Mesendoderm (in vitro differentiated cells): ENCODE measurements at regions not wholly inside any gene's neighbourhood (a gene's known extent, or its start where the extent isn't known, plus 50 kb on each side); places are given as distances from the start of the nearest gene placed in this dataset.

ENCODE experiments used
- DNase-seq: peaks from one replicate; pipeline ENCODE4 v3.0.0; 2013
- H2AK5ac ChIP-seq: 2 replicates; pipeline ENCODE4 v1.6.1; 2013; ENCODE audit warnings: low read length, inconsistent platforms
- H2BK120ac ChIP-seq: 2 replicates; pipeline ENCODE4 v1.6.1; 2013; ENCODE audit warnings: low read depth, mild to moderate bottlenecking, low read length, moderate library complexity, mixed read lengths
- H2BK15ac ChIP-seq: replicated peaks from 2 replicates; pipeline ENCODE4 v1.6.1; 2013; ENCODE audit warnings: low read depth, mild to moderate bottlenecking, moderate library complexity
- H2BK5ac ChIP-seq: 2 replicates; pipeline ENCODE4 v1.6.1; 2013; ENCODE audit warnings: low read length, inconsistent platforms
- H3K18ac ChIP-seq: 2 replicates; pipeline ENCODE4 v1.6.1; 2013; ENCODE audit warnings: mild to moderate bottlenecking, low read length, mixed read lengths
- H3K23ac ChIP-seq: one replicate; pipeline ENCODE4 v1.6.1; 2013; ENCODE audit warnings: low read length
- H3K27ac ChIP-seq: 2 replicates; pipeline ENCODE4 v1.5.1; 2013; ENCODE audit warnings: low read depth, mild to moderate bottlenecking, inconsistent platforms, low read length, moderate library complexity
- H3K27me3 ChIP-seq: 2 replicates; pipeline ENCODE4 v1.6.1; 2013; ENCODE audit warnings: low read length, control low read depth, mild to moderate bottlenecking, inconsistent platforms; ENCODE audit not compliant: insufficient read depth, poor library complexity
- H3K36me3 ChIP-seq: 2 replicates; pipeline ENCODE4 v1.6.1; 2013; ENCODE audit warnings: low read length, inconsistent platforms; ENCODE audit not compliant: control insufficient read depth, insufficient read depth
- H3K4ac ChIP-seq: one replicate; pipeline ENCODE4 v1.6.1; 2013; ENCODE audit warnings: low read depth, mild to moderate bottlenecking, low read length, moderate library complexity
- H3K4me1 ChIP-seq: 2 replicates; pipeline ENCODE4 v1.6.1; 2013; ENCODE audit warnings: low read depth, low read length, inconsistent platforms; ENCODE audit not compliant: control insufficient read depth
- H3K4me2 ChIP-seq: 2 replicates; pipeline ENCODE4 v1.6.1; 2013; ENCODE audit warnings: low read length
- H3K4me3 ChIP-seq: 2 replicates; pipeline ENCODE4 v1.5.1; 2013; ENCODE audit warnings: mild to moderate bottlenecking, low read length
- H3K56ac ChIP-seq: one replicate; pipeline ENCODE4 v1.6.1; 2013; ENCODE audit warnings: low read length
- H3K79me1 ChIP-seq: 2 replicates; pipeline ENCODE4 v1.6.1; 2013; ENCODE audit warnings: low read length, inconsistent platforms
- H3K79me2 ChIP-seq: 2 replicates; pipeline ENCODE4 v1.6.1; 2013; ENCODE audit warnings: mild to moderate bottlenecking, low read length; ENCODE audit not compliant: control insufficient read depth, insufficient read depth
- H3K9ac ChIP-seq: 2 replicates; pipeline ENCODE4 v1.6.1; 2013; ENCODE audit warnings: low read length, inconsistent platforms
- H4K5ac ChIP-seq: one replicate; pipeline ENCODE4 v1.6.1; 2013; ENCODE audit warnings: low read length
- H4K8ac ChIP-seq: one replicate; pipeline ENCODE4 v1.6.1; 2013; ENCODE audit warnings: low read depth, mild to moderate bottlenecking, control low read depth, low read length, moderate library complexity
- WGBS: extraction: QIAGEN DNeasy Blood & Tissue Kit; methylation state at CpG from one replicate; pipeline ENCODE4 v1.1.7; 2013; ENCODE audit warnings: low lambda C conversion rate, missing lambda C conversion rate; ENCODE audit not compliant: insufficient coverage; ENCODE audit errors: extremely low coverage; 5-methylcytosine and 5-hydroxymethylcytosine counted together

DNA sequence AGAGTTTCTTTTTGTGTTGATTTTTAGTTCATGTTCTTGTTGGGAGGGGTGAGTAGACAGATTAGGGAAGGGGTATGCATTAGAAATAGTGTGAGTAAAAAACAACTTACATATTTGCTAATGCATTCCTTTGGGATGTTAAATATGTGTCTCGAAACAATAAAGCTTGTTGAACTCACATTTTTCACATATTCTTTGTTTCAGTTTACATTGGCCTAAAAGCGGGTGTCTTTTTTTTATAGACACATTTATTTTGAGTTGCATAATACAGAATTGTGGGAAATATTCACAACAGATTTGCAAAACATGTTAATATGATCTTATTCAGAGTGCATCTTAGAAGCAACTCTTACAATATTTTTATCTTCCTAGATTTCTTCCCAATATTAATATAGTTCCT, 337.5 kb upstream of the CNTNAP2 start:
- no peak overlapping the region for H3K23ac ChIP-seq
- no peak for DNase-seq
- no peak overlapping the region for H3K4me3 ChIP-seq
- H3K4me1 ChIP-seq = no peaks in the 10 kb centered on the region
- H3K9ac ChIP-seq = no peak overlapping the region
- no CpG with 5 or more reads among the region's 2 CpGs for WGBS
- no peaks in the 10 kb centered on the region for H3K27me3 ChIP-seq
- H3K4ac ChIP-seq = no peak overlapping the region
- no peak overlapping the region for H3K56ac ChIP-seq
- no peaks in the 10 kb centered on the region for H3K36me3 ChIP-seq
- no peak overlapping the region for H3K27ac ChIP-seq
- no peak overlapping the region for H2AK5ac ChIP-seq
- H4K5ac ChIP-seq = no peak overlapping the region
- H2BK120ac ChIP-seq = no peak overlapping the region
- H2BK5ac ChIP-seq = no peak overlapping the region
- no peak overlapping the region for H3K4me2 ChIP-seq
- no peaks in the 10 kb centered on the region for H3K79me2 ChIP-seq
- no peak overlapping the region for H2BK15ac ChIP-seq
- H4K8ac ChIP-seq = no peak overlapping the region
- H3K79me1 ChIP-seq = no peaks in the 10 kb centered on the region
- no peak overlapping the region for H3K18ac ChIP-seq

- no CpG with 5 or more reads among the region's 2 CpGs for WGBS
Measured at GRCh38 chr7:145774777-145775176, 341.8 kb upstream of the CNTNAP2 start.

GRCh38 chr7:145753004-145753403, 363.6 kb upstream of the CNTNAP2 start:
- Histone ChIP-seq H2AK5ac (no peak overlapping the region), H2BK15ac (no peak overlapping the region), H3K79me1 (no peaks in the 10 kb centered on the region), H3K36me3 (no peaks in the 10 kb centered on the region), H3K23ac (no peak overlapping the region), H2BK5ac (no peak overlapping the region), H3K79me2 (no peaks in the 10 kb centered on the region), H3K4me2 (no peak overlapping the region), H3K18ac (no peak overlapping the region), H4K5ac (no peak overlapping the region), H3K9ac (no peak overlapping the region), H3K4me3 (no peak overlapping the region), H3K27ac (no peak overlapping the region), H3K4ac (no peak overlapping the region), H3K4me1 (no peaks in the 10 kb centered on the region), H4K8ac (no peak overlapping the region), H3K56ac (no peak overlapping the region), H3K27me3 (no peaks in the 10 kb centered on the region), H2BK120ac (no peak overlapping the region)
- no CpG with 5 or more reads among the region's 11 CpGs for WGBS
- no peak for DNase-seq

More at GRCh38 chr7:145774777-145775176, 341.8 kb upstream of the CNTNAP2 start:
- Histone ChIP-seq H3K36me3 (no peaks in the 10 kb centered on the region), H2BK15ac (no peak overlapping the region), H3K4me1 (no peaks in the 10 kb centered on the region), H3K9ac (no peak overlapping the region), H3K4ac (no peak overlapping the region), H3K27me3 (no peaks in the 10 kb centered on the region), H4K5ac (no peak overlapping the region), H3K18ac (no peak overlapping the region), H3K4me3 (no peak overlapping the region), H2AK5ac (no peak overlapping the region), H3K79me1 (no peaks in the 10 kb centered on the region), H3K56ac (no peak overlapping the region), H3K79me2 (no peaks in the 10 kb centered on the region), H3K27ac (no peak overlapping the region), H3K4me2 (no peak overlapping the region), H4K8ac (no peak overlapping the region), H3K23ac (no peak overlapping the region), H2BK5ac (no peak overlapping the region), H2BK120ac (no peak overlapping the region)
- no peak for DNase-seq

DNA sequence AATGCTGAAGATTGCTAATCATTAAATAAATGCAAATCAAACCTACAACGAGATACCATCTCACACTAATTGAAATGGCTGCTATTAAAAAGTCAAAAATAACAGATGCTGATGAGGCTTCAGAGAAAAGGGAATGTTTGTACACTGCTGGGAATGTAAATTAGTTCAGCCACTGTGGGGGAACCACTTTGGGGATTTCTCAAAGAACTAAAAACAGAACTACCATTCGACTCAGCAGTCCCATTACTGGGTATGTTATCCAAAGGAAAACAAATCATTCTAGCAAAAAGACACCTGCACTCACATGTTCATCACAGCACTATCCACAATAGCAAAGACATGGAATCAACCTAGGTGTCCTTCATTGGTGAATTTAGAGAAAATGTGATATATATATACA, 379.0 kb upstream of the CNTNAP2 start:
- Histone ChIP-seq H3K79me1 (no peaks in the 10 kb centered on the region), H3K27ac (no peak overlapping the region), H3K9ac (no peak overlapping the region), H3K56ac (no peak overlapping the region), H3K4me2 (no peak overlapping the region), H3K18ac (no peak overlapping the region), H3K36me3 (no peaks in the 10 kb centered on the region), H3K27me3 (no peaks in the 10 kb centered on the region), H3K79me2 (no peaks in the 10 kb centered on the region), H3K4me3 (no peak overlapping the region), H3K4me1 (no peaks in the 10 kb centered on the region), H4K5ac (no peak overlapping the region), H2BK120ac (no peak overlapping the region), H2BK5ac (no peak overlapping the region), H3K4ac (no peak overlapping the region), H2BK15ac (no peak overlapping the region), H3K23ac (no peak overlapping the region), H4K8ac (no peak overlapping the region), H2AK5ac (no peak overlapping the region)
- WGBS = no CpG with 5 or more reads among the region's 2 CpGs
- no peak for DNase-seq

GRCh38 chr7:145735061-145735460, 381.5 kb upstream of the CNTNAP2 start:
- no peak overlapping the region for H3K4ac ChIP-seq
- no peak overlapping the region for H2BK15ac ChIP-seq
- H3K4me3 ChIP-seq = no peak overlapping the region
- no peaks in the 10 kb centered on the region for H3K79me2 ChIP-seq
- WGBS = no CpG with 5 or more reads among the region's 3 CpGs
- H2AK5ac ChIP-seq = no peak overlapping the region
- no peak for DNase-seq
- H2BK120ac ChIP-seq = no peak overlapping the region
- no peaks in the 10 kb centered on the region for H3K36me3 ChIP-seq
- no peak overlapping the region for H3K4me2 ChIP-seq
- H3K18ac ChIP-seq = no peak overlapping the region
- H3K27ac ChIP-seq = no peak overlapping the region
- peaks cover 2% of the 10 kb centered on the region for H3K4me1 ChIP-seq
- H3K56ac ChIP-seq = no peak overlapping the region
- no peak overlapping the region for H4K5ac ChIP-seq
- no peak overlapping the region for H3K23ac ChIP-seq
- no peaks in the 10 kb centered on the region for H3K79me1 ChIP-seq
- H3K9ac ChIP-seq = no peak overlapping the region
- no peak overlapping the region for H2BK5ac ChIP-seq
- H3K27me3 ChIP-seq = no peaks in the 10 kb centered on the region
- no peak overlapping the region for H4K8ac ChIP-seq

DNA sequence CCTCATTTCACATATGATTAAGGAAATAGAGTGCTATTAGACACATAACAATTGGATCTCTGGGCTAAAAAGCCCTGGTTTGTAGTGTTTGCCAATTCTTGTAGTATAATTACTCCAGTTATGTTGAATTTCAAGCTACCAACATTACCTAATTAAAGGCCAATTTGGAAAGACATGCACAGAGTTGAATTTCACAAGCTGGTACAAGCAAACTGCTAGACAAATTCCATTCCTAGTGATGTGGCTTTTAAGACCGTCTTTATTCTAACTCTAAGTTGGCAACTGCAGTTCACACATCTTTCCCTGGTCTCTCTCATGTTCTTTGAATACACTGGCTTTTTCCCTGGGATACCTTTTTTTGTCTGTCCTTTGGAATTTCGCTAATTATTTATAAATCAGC, 384.1 kb upstream of the CNTNAP2 start:
- no peak overlapping the region for H3K56ac ChIP-seq
- peak; percentile 76 for DNase-seq
- H3K79me2 ChIP-seq = no peaks in the 10 kb centered on the region
- H3K4ac ChIP-seq = no peak overlapping the region
- no peaks in the 10 kb centered on the region for H3K27me3 ChIP-seq
- peaks cover 2% of the 10 kb centered on the region for H3K4me1 ChIP-seq
- no peak overlapping the region for H3K18ac ChIP-seq
- no peak overlapping the region for H2AK5ac ChIP-seq
- no peak overlapping the region for H3K4me2 ChIP-seq
- no peak overlapping the region for H3K9ac ChIP-seq
- H2BK15ac ChIP-seq = no peak overlapping the region
- no peak overlapping the region for H3K23ac ChIP-seq
- WGBS = no CpG with 5 or more reads among the region's 2 CpGs
- no peak overlapping the region for H3K4me3 ChIP-seq
- H3K36me3 ChIP-seq = no peaks in the 10 kb centered on the region
- H3K79me1 ChIP-seq = no peaks in the 10 kb centered on the region
- H2BK120ac ChIP-seq = no peak overlapping the region
- no peak overlapping the region for H2BK5ac ChIP-seq
- no peak overlapping the region for H3K27ac ChIP-seq
- no peak overlapping the region for H4K5ac ChIP-seq
- no peak overlapping the region for H4K8ac ChIP-seq
